ENCODE measurements at regions not wholly inside any gene's neighbourhood (a gene's known extent, or its start where the extent isn't known, plus 50 kb on each side); places are given as distances from the start of the nearest gene placed in this dataset.

- H3K4me3 ChIP-seq (replicated peaks in 1 of 2; ENCODE audit: low read depth in 2 of 2, low read length in 2 of 2) = no peak overlapping the region
- TF ChIP-seq CTCF (IDR thresholded peaks at IDR 0.05; ENCODE audit: low read depth, low read length) = no peak
- DNase-seq (ENCODE audit: low read depth in 2 of 2) = no peak
Measured at GRCh38 chr10:10475812-10476211, 541.9 kb upstream of the CELF2 start.

- DNase-seq (ENCODE audit: low read depth in 2 of 2) = no peak
- H3K4me3 ChIP-seq (replicated peaks in 1 of 2; ENCODE audit: low read depth in 2 of 2, low read length in 2 of 2) = no peak overlapping the region
- no peak for TF ChIP-seq CTCF (IDR thresholded peaks at IDR 0.05; ENCODE audit: low read depth, low read length)
Measured at GRCh38 chr10:10477844-10478243, 539.8 kb upstream of the CELF2 start.

- H3K4me3 ChIP-seq (replicated peaks in 1 of 2; ENCODE audit: low read depth in 2 of 2, low read length in 2 of 2) = no peak overlapping the region
- TF ChIP-seq CTCF (IDR thresholded peaks at IDR 0.05; ENCODE audit: low read depth, low read length) = no peak
- DNase-seq (ENCODE audit: low read depth in 2 of 2) = no peak
Measured at GRCh38 chr10:10479465-10479864, 538.2 kb upstream of the CELF2 start.

GRCh38 chr10:10482613-10483012 is 535.1 kb upstream of the CELF2 start:
- H3K4me3 ChIP-seq (replicated peaks in 1 of 2; ENCODE audit: low read depth in 2 of 2, low read length in 2 of 2) = no peak overlapping the region
- no peak for DNase-seq (ENCODE audit: low read depth in 2 of 2)
- no peak for TF ChIP-seq CTCF (IDR thresholded peaks at IDR 0.05; ENCODE audit: low read depth, low read length)

GRCh38 chr10:10489076-10489475 is 528.6 kb upstream of the CELF2 start:
- no peak overlapping the region for H3K4me3 ChIP-seq (replicated peaks in 1 of 2; ENCODE audit: low read depth in 2 of 2, low read length in 2 of 2)
- peak; percentile 4 to 70 for DNase-seq (ENCODE audit: low read depth in 2 of 2)
- TF ChIP-seq CTCF (IDR thresholded peaks at IDR 0.05; ENCODE audit: low read depth, low read length) = no peak

GRCh38 chr10:10489805-10490571 is 527.7 kb upstream of the CELF2 start:
- no peak overlapping the region for H3K4me3 ChIP-seq (replicated peaks in 1 of 2; ENCODE audit: low read depth in 2 of 2, low read length in 2 of 2)
- no peak for TF ChIP-seq CTCF (IDR thresholded peaks at IDR 0.05; ENCODE audit: low read depth, low read length)
- peak in 1 of 2 donors; percentile 19 for DNase-seq (ENCODE audit: low read depth in 2 of 2)

GRCh38 chr10:10490581-10490980 is 527.1 kb upstream of the CELF2 start:
- DNase-seq (ENCODE audit: low read depth in 2 of 2) = no peak
- no peak for TF ChIP-seq CTCF (IDR thresholded peaks at IDR 0.05; ENCODE audit: low read depth, low read length)
- H3K4me3 ChIP-seq (replicated peaks in 1 of 2; ENCODE audit: low read depth in 2 of 2, low read length in 2 of 2) = no peak overlapping the region
